Gastrocnemius medialis (tissue), 4 donors: ENCODE measurements at regions not wholly inside any gene's neighbourhood (a gene's known extent, or its start where the extent isn't known, plus 50 kb on each side); places are given as distances from the start of the nearest gene placed in this dataset.

Source experiments
- ATAC-seq, 2 donors: fragments of 150-250 bp; one replicate each; pipeline ENCODE4 v1.9.1; 2016
- DNase-seq, 2 donors: peaks; one replicate each; pipeline ENCODE4 v3.0.0-alpha.2; 2019
- H3K27ac ChIP-seq, 4 donors: fragments of 200-600 bp; sonication (generic); 1 replicate in 1 of 4; 2 replicates in 3 of 4; pipeline ENCODE4 v1.5.1; 2016 to 2018; ENCODE audit warnings: mild to moderate bottlenecking in 2 of 4, moderate library complexity in 1 of 4
- H3K27me3 ChIP-seq, 3 donors: fragments of 200-600 bp; sonication (generic) in 2 of 3; 1 replicate in 1 of 3; 2 replicates in 2 of 3; pipeline versions ENCODE4 v1.5.1 to v1.6.0; 2016 to 2019; ENCODE audit warnings: mild to moderate bottlenecking in 1 of 3, moderate library complexity in 1 of 3
- H3K36me3 ChIP-seq, 2 donors: fragments of 200-600 bp; sonication (generic) in 1 of 2; one replicate each; pipeline ENCODE4 v1.5.1; 2017 to 2018
- H3K4me1 ChIP-seq, 2 donors: fragments of 200-600 bp; sonication (generic) in 1 of 2; one replicate each; pipeline ENCODE4 v1.5.1; 2016 to 2017; ENCODE audit warnings: mild to moderate bottlenecking in 2 of 2
- H3K4me3 ChIP-seq, 4 donors: fragments of 200-600 bp; sonication (generic) in 3 of 4; 1 replicate in 1 of 4; 2 replicates in 3 of 4; pipeline ENCODE4 v1.5.1; 2016 to 2019; ENCODE audit warnings: mild to moderate bottlenecking in 2 of 4
- H3K9me3 ChIP-seq, 3 donors: fragments of 200-600 bp; sonication (generic) in 2 of 3; 1 replicate in 1 of 3; 2 replicates in 2 of 3; pipeline ENCODE4 v1.5.1; 2016 to 2019
- POLR2A ChIP-seq, 2 donors: fragments of 450-650 bp; IDR thresholded peaks; one replicate each; pipeline ENCODE4 v1.6.1; 2017; ENCODE audit warnings: antibody characterized with exemption in 2 of 2, mild to moderate bottlenecking in 2 of 2, moderate library complexity in 2 of 2
- in situ Hi-C, 4 donors: fragments of 200-750 bp; cut with MboI; loops; one replicate each; pipeline versions ENCODE4 v1.15.0 to v1.8.0; 2017; ENCODE audit warnings: low sequenced_read_pairs in 4 of 4
- intact Hi-C: fragments of 100-400 bp; cut with DNase I; formaldehyde crosslinking; loops from one replicate; pipeline ENCODE4 v1.15.1; 2023; ENCODE audit warnings: low total_unique reads
- TF ChIP-seq, protein P1 (sequence below), 5 experiments: fragments of 450-650 bp in 3 of 5; fragments of 200-600 bp in 2 of 5; sonication (generic) in 2 of 5; IDR thresholded peaks in 4 of 5; conservative IDR thresholded peaks in 1 of 5; 1 replicate in 4 of 5; 2 replicates in 1 of 5; pipeline ENCODE4 v1.5.1; 2016 to 2019; ENCODE audit warnings: antibody characterized with exemption in 5 of 5, mild to moderate bottlenecking in 3 of 5, moderate library complexity in 3 of 5

DNA sequence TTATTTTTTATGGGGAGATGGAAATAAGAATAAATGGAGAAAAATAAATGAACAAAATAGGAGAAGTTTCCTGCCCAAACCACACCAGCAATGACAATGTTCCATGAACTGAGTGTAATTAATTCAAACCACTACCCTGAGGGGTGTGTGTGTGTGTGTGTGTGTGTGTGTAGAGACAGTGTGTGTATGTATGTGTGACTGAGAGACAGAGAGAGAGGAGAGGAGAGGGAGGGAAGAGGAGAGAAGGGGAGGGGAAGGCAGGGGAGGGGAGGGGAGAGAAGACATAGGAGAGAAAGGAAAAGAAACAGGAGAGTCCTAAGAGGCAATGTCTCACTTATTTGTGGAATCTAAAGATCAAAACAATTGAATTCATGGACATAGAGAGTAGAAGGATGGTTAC is 65.0 kb upstream of the POU2AF1 start:
- Histone ChIP-seq H3K4me1 (peaks cover 14% of the 10 kb centered on the region in 2 donors), H3K36me3 (no peaks in the 10 kb centered on the region), H3K27me3 (no peaks in the 10 kb centered on the region), H3K9me3 (no peaks in the 10 kb centered on the region), H3K4me3 (no peak overlapping the region), H3K27ac (no peak overlapping the region)
- TF ChIP-seq POLR2A (IDR thresholded peaks at IDR 0.05) = no peak
- TF ChIP-seq, protein P1, sequence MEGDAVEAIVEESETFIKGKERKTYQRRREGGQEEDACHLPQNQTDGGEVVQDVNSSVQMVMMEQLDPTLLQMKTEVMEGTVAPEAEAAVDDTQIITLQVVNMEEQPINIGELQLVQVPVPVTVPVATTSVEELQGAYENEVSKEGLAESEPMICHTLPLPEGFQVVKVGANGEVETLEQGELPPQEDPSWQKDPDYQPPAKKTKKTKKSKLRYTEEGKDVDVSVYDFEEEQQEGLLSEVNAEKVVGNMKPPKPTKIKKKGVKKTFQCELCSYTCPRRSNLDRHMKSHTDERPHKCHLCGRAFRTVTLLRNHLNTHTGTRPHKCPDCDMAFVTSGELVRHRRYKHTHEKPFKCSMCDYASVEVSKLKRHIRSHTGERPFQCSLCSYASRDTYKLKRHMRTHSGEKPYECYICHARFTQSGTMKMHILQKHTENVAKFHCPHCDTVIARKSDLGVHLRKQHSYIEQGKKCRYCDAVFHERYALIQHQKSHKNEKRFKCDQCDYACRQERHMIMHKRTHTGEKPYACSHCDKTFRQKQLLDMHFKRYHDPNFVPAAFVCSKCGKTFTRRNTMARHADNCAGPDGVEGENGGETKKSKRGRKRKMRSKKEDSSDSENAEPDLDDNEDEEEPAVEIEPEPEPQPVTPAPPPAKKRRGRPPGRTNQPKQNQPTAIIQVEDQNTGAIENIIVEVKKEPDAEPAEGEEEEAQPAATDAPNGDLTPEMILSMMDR (IDR thresholded peaks at IDR 0.05 in 4 of 5, conservative IDR thresholded peaks at IDR 0.05 in 1 of 5) = no peak
- intact Hi-C loops (no loop called here), in situ Hi-C loops (loop anchor here in 1 of 4 donors (5.0 kb wide), 1 partner anchor 162 kb away; no protein-coding TSS in a partner anchor)
- ATAC-seq (no peak), DNase-seq (no peak)

DNA sequence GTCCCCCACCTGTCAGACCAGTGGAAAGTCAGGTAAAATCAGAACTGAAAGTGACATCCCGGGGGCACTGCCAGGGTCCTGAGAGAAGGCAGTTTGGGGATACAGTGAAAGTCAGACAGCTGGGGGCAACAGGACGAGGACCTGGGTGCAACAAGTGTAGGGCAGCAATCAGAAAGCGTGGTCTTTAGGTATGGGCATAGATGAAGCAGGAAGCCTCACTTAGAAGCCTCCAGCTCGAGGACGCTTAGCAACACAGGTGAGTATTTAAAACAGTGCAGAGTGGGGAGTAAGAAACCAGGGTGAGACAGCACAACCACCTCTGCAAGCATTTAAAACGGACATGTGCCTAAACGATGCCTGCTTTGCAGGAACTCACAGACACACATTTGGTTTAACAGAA is 64.6 kb upstream of the POU2AF1 start:
- H3K4me3 ChIP-seq = no peak overlapping the region

DNA sequence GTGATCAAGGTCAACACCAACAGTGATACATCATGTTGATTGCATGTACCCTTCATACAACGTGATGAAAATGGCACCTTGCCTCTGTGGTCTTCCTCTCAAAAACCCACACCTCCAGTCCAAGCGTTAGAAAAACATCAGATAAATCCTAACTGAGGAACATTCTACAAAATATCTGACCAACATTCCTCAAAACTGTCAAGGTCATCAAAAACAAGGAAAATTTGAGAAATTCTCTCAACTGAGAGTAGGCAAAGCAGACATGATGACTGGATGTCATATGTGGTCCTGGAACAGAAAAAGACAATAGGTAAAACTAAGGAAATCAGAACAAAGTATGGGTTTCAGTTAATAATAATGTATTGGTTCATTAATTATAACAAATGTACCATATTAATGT is 64.0 kb upstream of the POU2AF1 start:
- Histone ChIP-seq H3K36me3 (no peaks in the 10 kb centered on the region), H3K4me1 (peaks cover 6 to 10% of the 10 kb centered on the region in 2 donors), H3K27ac (no peak overlapping the region), H3K27me3 (no peaks in the 10 kb centered on the region), H3K4me3 (no peak overlapping the region), H3K9me3 (no peaks in the 10 kb centered on the region)
- TF ChIP-seq, protein P1 (IDR thresholded peaks at IDR 0.05 in 4 of 5, conservative IDR thresholded peaks at IDR 0.05 in 1 of 5) = no peak
- no peak for TF ChIP-seq POLR2A (IDR thresholded peaks at IDR 0.05)
- no peak for DNase-seq
- in situ Hi-C loops (loop anchor here in 1 of 4 donors (5.0 kb wide), 1 partner anchor 161 kb away; no protein-coding TSS in a partner anchor), intact Hi-C loops (no loop called here)
- no peak for ATAC-seq

More for the DNA sequence above, 64.6 kb upstream of the POU2AF1 start:
- DNase-seq (no peak), ATAC-seq (no peak)
- Histone ChIP-seq H3K27me3 (no peaks in the 10 kb centered on the region), H3K36me3 (no peaks in the 10 kb centered on the region), H3K27ac (no peak overlapping the region), H3K9me3 (no peaks in the 10 kb centered on the region), H3K4me1 (peaks cover 12 to 14% of the 10 kb centered on the region in 2 donors)
- no peak for TF ChIP-seq POLR2A (IDR thresholded peaks at IDR 0.05)
- TF ChIP-seq, protein P1 (IDR thresholded peaks at IDR 0.05 in 4 of 5, conservative IDR thresholded peaks at IDR 0.05 in 1 of 5) = no peak
- intact Hi-C loops (no loop called here), in situ Hi-C loops (loop anchor here in 1 of 4 donors (5.0 kb wide), 1 partner anchor 161 kb away; no protein-coding TSS in a partner anchor)

DNA sequence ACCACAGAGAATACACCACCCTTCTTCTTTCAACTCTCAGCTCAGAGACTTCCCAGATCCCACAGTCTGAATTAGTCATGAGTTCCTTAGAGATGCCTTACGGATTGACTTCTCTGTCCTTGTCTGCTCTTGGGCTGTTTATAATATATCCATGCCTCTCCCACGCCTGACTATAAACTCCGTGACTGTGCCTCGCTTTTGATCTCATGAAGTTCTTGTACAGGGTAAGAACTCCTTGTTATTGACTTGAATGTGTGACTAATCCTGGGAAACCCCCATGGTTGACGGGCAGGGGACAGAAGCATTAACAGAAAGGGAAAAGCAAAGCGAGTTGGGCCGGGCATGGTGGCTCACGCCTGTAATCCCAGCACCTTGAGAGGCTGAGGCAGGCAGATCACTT is 62.4 kb upstream of the POU2AF1 start:
- no peak for DNase-seq
- intact Hi-C loops (no loop called here), in situ Hi-C loops (loop anchor here in 1 of 4 donors (5.0 kb wide), 1 partner anchor 159 kb away; no protein-coding TSS in a partner anchor)

More for the DNA sequence above, 62.4 kb upstream of the POU2AF1 start:
- Histone ChIP-seq H3K36me3 (no peaks in the 10 kb centered on the region), H3K27me3 (no peaks in the 10 kb centered on the region), H3K4me3 (no peak overlapping the region), H3K27ac (no peak overlapping the region), H3K4me1 (peaks cover 4 to 8% of the 10 kb centered on the region in 2 donors), H3K9me3 (no peaks in the 10 kb centered on the region)
- TF ChIP-seq, protein P1 (IDR thresholded peaks at IDR 0.05 in 4 of 5, conservative IDR thresholded peaks at IDR 0.05 in 1 of 5) = no peak
- no peak for TF ChIP-seq POLR2A (IDR thresholded peaks at IDR 0.05)
- ATAC-seq = no peak
